GM19240 (cell line): ENCODE measurements at regions not wholly inside any gene's neighbourhood (a gene's known extent, or its start where the extent isn't known, plus 50 kb on each side); places are given as distances from the start of the nearest gene placed in this dataset.
"Not testable (repeated sequence)": the region's sequence is repeated elsewhere in the genome, so short reads cannot be mapped to it uniquely, and the experiment has no call there.

ENCODE experiments used
- DNase-seq: peaks from one replicate; pipeline ENCODE4 v3.0.0; 2011; ENCODE audit warnings: low spot score; ENCODE audit not compliant: insufficient read length

DNA sequence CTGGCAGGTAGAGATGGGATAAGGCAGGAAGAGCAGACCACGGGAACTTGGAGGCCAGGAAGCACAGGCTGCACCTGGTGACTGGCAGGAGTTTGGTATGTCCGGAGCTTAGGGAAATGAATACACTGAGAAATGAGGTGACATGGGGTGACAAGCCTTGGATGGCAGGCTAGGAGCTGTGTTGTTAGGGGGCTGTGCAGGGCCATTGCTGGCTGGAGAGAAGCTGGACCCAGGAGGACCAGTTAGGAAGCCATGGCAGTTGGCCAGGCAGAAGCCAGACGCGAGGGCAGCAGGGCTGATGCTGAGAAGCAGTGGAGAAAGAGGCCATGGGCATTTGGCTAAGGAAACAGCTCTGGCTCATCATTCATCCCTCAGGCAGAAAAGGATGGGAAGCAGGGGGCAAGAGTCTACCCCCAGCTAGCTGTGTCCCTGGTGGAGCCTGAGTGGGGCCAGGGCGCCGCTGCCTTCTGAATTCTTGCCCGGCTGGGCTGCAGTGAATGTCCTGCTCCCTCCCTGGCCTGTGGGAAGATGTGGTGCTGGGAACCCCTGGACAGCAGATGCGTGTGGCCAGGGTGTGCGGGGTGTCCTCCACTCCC lies 255.8 kb downstream of the FAM43A start:
- DNase-seq = no peak

GRCh38 chr3:194941956-194942511 lies 256.4 kb downstream of the FAM43A start:
- DNase-seq = no peak

GRCh38 chr3:194944526-194944925 lies 258.8 kb downstream of the FAM43A start:
- DNase-seq = no peak

DNA sequence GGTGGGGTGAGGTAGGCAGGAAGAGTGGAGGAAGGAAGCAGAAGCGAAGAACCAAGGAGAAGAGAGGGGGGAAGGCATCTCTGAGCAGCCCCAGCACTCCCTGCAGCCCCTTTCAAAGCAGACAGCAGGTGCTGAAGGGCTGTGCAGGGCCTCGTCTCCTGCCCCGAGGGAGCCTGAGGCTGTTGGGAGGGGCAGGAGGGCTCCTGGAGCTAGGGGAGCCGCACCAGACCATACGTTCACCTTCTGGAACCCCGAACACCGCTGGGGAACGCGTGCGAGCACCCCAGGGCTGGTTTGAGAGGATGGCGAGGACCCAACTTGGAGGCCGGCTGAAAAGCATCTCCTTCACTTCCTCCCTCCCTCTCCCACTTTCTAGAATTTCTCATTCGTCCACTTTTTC lies 259.8 kb downstream of the FAM43A start:
- DNase-seq = no peak

- DNase-seq = no peak
These were observed 260.4 kb downstream of the FAM43A start for GRCh38 chr3:194946091-194946490.

GRCh38 chr3:194949592-194949991 lies 263.9 kb downstream of the FAM43A start:
- no peak for DNase-seq

- DNase-seq = no peak
These were observed 265.4 kb downstream of the FAM43A start for GRCh38 chr3:194950906-194951628.

- DNase-seq = not testable (repeated sequence)
These were observed 265.9 kb downstream of the FAM43A start for GRCh38 chr3:194951629-194951920.

DNA sequence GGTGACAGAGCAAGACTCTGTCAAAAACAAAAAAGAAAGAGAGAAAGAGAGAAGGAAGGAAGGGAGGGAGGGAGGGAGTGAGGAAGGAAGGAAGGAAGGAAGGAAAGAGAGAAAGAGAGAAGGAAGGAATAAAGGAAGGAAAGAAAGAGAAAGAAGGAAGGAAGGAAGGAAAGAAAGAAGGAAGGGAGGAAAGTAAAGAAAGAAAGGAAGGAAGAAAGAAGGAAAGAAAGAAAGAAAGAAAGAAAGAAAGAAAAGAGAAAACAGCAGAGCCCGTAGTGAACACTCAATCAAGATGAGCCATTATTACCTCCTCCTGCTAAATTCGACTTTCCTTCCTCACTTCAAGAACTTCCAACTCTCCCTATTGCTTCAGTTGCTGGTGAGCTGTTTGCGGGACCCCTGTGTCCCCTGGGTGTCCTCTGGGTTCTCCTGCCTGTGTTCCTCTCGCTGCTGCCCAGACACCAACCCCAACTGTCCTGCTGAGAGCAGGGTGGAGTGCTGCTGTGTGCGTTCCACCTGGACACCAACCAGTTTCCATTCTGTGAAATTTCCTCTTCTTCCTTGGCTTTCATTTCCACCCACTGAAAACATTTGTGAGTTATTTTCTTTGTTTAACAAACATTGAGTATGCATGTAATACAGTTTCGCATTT lies 266.4 kb downstream of the FAM43A start:
- DNase-seq = no peak

DNA sequence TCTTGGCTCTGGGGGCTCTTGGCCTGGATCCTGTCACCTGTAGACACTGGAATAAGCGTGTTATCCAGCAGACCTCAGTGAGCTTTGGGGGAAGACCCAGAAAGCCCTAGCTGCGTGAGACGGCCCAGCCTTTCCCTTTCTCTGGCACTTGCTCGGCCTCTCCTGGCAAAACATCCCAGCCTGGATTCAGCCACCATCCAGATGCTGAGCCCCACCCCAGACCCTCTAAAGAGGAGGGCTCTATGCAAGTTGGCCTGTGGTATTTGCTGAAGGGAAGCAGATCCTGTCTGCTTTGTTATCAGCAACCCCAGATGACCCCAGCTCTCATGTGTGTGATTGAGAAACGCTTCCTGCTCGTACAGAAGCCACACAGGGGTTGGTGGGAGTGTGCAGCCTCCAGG lies 267.2 kb downstream of the FAM43A start:
- no peak for DNase-seq

GRCh38 chr3:194953291-194953690 lies 267.6 kb downstream of the FAM43A start:
- DNase-seq = no peak

- DNase-seq = no peak
These were observed 269.9 kb downstream of the FAM43A start for GRCh38 chr3:194955546-194955945.

DNA sequence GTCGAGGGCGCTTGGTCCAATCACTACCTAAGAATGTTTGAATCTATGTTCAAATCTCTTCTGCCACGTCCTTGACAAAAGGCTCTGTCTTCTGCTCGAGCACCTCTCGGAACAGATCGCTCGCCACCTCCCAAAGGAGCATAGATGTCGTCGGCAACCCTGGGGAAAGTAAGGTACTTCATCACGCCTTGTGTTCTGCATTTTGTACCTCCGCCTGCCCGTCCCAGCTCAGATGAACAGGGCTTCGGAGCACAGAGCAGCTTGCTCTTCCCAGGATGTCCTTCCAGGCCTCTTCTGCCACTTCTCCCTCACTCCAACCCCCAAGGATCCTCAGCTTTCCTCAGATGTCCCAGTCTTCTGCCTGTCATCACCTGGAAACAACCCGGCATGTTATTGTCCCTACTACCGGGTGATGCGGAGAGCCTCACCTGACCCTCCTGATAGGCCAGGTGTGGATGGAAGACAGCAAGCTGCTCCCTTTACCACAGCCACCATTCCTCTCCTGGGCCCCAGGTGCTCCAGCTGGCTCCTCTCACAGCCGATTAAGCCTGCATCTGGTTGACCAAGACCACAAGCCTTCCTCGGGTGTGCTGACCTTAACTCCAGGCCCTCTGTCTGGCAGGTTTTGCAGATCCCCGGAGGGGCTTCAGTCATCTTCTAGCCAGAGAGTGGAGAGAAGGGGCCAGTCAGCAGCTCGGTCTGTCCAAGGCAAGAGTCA lies 270.5 kb downstream of the FAM43A start:
- DNase-seq = no peak

DNA sequence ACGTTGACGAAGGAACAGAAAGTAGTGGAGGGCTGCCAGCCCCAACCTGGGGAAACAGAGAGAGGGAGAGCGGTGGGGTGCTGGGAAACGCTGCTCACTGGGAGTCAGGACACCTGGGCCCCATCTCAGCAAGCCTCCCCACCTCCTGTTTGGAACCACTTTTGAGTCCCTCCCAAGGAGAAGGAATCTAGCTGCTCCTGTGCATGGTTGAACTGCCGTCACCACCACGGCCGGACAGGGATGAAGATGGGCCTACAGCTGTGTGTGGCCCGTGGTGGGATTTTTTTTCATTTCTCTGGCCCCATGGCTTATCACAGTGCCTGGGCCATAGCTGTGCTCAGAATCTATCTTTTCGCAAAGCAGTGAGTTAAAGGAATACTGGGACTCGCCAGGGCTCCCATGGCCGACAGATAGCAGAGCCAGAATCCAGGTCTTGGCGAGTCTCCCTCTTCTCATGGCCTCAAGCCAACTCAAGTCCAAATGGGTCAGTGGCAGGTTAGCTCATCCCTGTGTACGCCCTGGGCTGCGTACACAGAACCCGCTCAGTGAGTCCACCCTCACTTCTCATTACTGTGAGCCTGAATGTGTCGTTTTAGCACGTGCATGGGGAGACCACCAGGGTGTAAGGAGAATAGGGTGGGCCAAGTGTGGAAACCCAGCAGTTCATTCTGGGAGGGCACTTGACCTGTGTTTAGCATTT lies 271.2 kb downstream of the FAM43A start:
- DNase-seq = no peak

DNA sequence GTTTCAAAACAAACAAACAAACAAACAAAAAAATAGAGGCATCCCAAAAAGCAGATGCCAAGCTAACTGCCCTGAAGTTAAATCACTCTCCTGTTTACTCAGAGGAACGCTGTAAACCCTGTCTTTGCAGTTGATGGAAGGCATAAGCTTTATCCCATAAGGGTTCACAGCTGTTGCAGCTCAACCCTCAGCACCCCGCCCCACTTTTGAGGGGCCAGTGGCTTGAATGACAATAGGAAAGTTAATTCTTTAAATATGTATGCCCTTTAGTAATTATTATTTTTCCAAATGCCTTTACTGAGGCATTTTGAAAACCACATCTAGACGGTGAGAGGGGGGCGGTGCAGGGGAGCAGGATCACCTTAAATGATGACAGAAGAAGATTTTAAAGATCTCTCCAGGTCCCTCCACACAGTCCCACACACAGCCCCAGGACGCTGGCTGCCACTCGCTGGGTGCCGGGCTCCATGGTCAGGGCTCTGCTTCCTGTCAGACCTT lies 272.1 kb downstream of the FAM43A start:
- no peak for DNase-seq

- DNase-seq = no peak
These were observed 273.5 kb downstream of the FAM43A start for GRCh38 chr3:194959217-194959616.

DNA sequence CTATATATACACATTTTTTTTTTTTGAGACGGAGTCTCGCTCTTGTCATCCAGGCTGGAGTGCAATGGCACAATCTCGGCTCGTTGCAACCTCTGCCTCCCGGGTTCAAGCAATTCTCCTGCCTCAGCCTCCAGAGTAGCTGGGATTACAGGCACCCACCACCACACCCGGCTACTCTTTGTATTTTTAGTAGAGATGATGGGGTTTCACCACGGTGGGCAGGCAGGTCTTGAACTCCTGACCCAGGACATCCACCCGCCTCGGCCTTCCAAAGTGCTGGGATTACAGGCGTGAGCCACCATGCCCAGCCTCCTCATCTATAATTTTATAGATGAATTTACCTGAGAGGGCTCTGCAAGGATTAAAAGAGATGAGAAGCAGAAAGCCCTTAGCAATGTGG lies 274.0 kb downstream of the FAM43A start:
- not testable (repeated sequence) for DNase-seq

- no peak for DNase-seq
These were observed 274.9 kb downstream of the FAM43A start for GRCh38 chr3:194960446-194961032.

GRCh38 chr3:194961149-194961548 lies 275.5 kb downstream of the FAM43A start:
- no peak for DNase-seq

DNA sequence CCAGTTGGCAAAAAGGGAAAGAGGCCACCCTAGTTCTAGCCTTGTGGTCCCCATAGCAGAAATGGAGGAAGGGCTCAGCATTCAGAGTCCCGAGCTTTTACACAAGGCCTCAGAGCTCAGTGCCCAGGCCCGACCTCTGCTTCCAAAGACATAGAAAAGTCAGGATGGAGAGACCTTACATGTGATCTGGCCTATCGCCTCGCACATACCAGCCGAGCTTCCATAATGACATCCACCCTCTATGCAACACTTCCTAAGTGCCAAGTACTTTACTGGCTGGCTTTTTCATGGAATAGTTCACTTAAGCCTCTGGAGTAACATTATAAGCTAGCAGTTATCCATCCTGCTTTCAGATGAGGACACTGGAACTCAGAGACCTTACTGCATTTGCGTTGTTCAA lies 275.9 kb downstream of the FAM43A start:
- no peak for DNase-seq

GRCh38 chr3:194962056-194962455 lies 276.4 kb downstream of the FAM43A start:
- DNase-seq = no peak
